ENCODE measurements at regions not wholly inside any gene's neighbourhood (a gene's known extent, or its start where the extent isn't known, plus 50 kb on each side); places are given as distances from the start of the nearest gene placed in this dataset.

DNA sequence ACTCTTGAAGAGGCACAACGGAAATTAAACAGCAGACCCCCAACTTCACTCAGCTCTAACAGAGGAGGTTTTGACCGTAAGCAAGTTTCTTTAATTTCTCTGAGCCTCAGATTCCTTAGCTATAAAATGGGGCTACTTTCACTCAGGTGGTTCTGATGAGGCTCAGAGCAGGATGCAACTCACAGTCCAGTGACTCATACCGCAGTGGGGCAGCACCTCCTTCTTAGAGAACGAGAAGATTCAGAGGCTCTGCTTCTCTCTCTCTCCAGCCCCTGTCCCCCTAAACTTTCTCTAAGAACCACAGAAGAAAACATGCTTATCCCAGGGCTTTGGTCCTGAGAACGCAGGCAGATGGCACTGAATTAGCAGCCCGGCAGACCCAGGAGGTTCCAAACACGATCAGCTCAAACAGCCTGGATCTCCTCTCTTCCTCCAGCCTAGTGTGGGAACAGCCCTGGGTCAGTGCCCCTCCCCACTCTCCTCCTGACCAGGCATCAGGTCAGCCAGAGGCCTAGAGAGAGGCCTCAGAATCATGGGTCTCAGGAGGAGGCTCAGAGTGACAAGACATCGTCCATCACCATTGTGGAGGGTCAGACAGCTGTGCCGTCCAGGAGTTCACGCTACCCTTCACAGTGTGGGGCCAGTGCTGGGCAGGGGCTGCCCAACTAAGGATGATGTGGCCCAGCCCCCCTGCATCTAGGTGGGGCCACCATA is 433.0 kb downstream of the PTPRU start:
- TF ChIP-seq, protein P1, sequence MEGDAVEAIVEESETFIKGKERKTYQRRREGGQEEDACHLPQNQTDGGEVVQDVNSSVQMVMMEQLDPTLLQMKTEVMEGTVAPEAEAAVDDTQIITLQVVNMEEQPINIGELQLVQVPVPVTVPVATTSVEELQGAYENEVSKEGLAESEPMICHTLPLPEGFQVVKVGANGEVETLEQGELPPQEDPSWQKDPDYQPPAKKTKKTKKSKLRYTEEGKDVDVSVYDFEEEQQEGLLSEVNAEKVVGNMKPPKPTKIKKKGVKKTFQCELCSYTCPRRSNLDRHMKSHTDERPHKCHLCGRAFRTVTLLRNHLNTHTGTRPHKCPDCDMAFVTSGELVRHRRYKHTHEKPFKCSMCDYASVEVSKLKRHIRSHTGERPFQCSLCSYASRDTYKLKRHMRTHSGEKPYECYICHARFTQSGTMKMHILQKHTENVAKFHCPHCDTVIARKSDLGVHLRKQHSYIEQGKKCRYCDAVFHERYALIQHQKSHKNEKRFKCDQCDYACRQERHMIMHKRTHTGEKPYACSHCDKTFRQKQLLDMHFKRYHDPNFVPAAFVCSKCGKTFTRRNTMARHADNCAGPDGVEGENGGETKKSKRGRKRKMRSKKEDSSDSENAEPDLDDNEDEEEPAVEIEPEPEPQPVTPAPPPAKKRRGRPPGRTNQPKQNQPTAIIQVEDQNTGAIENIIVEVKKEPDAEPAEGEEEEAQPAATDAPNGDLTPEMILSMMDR (IDR thresholded peaks at IDR 0.05) = no peak
- no peak for TF ChIP-seq POLR2A (IDR thresholded peaks at IDR 0.05; ENCODE audit: low read depth)
- TF ChIP-seq POLR2AphosphoS5 (IDR thresholded peaks at IDR 0.05) = no peak
- TF ChIP-seq EP300 (IDR thresholded peaks at IDR 0.05) = no peak

Measured in esophagus muscularis mucosa (tissue), 4 donors.